HG03097 (cell line): ENCODE measurements at regions not wholly inside any gene's neighbourhood (a gene's known extent, or its start where the extent isn't known, plus 50 kb on each side); places are given as distances from the start of the nearest gene placed in this dataset.
"Not testable (repeated sequence)": the region's sequence is repeated elsewhere in the genome, so short reads cannot be mapped to it uniquely, and the experiment has no call there.

Experiments
- ATAC-seq: cut with Tn5 transposase; IDR thresholded peaks from one replicate; pipeline ENCODE4 v1.9.1; 2021; ENCODE audit not compliant: unreplicated experiment, low FRiP score

DNA sequence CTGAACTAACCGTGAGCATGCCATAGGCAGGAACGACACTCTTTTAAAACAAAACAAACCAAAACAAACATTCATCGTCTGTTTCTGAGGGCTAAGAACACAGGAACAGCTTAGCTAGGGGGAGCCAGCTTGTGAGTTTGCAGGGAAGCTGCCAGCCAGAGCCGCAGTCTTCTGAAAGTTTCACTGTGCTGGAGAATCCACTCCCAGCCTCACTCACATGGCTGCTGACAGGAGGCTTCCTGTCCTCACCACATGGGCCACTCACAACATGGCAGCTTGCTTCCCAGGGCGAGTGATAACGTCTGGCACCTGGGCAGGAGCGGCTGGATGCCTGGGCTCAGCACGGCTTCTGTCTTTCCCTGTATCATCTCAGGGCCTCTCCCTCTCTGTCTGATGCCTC is 275.2 kb downstream of the MSX2 start:
- no peak for ATAC-seq

DNA sequence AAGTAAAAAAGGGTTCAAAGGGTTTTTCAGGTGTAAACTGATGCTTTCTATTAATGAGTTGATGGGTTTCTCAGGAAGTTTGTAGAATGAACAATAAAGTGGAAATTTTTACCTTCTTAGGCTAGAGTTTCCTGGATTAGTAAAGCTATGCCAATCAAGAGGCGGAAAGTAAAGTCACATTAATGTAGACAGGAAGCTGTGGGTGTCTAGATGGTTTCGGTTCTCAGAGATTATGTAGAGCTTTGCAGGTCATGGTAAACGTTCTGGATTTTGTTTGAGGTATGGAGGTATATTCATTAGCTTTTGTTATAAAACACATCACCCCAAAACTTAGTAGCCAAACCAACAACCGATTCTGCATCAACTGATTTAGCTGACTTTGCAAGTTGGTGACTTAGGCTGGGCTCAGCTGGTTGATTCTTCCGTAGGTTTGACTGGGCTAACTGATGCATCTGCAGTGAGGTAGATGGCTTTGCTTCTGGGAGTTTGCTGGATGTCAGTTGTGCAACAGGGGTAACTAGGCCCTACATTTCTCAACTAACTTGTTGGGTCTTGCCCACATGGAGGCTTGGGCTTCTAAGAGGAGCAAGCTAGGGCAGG is 273.8 kb downstream of the MSX2 start:
- ATAC-seq: no peak

DNA sequence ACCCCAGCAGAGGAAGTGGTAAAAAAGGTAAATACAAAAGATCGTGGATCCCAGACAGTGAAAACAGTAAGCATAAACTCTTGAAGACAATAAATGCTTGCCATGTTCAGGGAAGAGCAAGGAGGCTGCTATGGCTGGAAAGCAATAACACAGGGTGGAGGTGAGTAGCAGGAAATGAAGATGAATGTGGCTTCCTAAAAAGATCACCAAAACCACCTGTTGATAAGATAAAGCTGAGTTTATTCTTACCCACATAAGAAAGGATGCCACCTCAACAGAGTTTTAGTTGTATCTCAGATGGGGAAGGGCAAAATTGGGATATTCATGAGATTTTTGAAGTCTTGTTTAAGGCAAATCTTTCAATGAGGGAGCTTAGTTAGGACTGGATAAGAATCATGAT is 273.3 kb downstream of the MSX2 start:
- ATAC-seq: no peak

DNA sequence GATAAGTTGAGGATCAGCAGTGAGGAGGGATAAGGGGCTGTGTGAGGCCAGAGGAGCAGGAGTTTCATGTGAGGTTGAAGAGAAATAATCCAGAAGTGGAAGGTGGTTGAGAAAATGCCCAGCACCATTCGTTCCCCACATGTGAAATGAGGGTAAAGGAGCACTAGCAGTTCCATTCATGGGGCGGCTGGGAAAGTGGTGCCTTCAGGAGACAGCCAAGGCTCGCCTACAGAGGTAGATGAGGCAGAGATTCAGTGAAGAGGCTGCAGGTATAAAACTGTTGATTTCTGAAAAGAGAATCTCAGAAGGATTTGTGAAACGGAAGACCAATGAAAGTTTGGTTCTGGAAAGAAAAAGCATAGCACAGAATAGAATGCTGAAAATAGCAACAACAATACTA is 272.6 kb downstream of the MSX2 start:
- no peak for ATAC-seq

DNA sequence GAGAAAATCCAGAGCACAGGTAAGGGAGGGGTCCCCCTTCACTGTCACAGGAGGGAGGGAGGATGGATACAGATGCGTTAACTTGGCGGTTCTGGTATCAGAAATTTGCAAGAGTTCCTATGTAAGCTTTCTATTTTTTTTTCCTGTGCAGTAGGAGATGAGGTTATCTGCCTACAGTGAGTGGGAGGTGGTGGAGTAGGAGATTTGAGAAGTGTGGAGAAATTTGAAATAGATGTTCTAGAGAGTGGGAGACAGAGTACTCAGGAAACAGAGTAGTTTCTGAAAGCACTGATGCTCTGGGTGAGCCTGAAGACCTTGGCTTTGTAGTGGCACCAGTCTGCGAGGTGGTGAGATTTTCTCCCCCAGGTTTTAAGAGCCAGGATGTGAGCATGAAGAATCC is 271.4 kb downstream of the MSX2 start:
- no peak for ATAC-seq

DNA sequence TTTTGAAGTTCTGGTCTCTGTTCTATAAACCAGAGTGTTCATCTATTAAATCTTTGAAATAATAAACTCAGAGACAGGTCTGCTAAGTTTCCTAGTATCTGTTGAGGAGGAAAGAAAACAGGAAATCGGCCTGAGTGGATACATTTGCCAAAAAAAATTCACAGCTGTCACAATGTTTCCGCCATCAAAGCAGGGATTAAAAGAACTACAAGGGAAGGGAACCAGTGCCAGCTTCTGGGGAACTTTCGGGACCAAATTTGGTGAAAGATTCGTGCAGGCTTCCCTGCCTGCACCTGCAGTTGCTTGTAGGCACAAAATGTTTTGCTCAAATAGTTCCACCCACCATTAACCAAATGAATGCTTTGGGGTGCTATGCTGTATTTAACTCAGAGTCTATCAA is 267.5 kb downstream of the MSX2 start:
- no peak for ATAC-seq

DNA sequence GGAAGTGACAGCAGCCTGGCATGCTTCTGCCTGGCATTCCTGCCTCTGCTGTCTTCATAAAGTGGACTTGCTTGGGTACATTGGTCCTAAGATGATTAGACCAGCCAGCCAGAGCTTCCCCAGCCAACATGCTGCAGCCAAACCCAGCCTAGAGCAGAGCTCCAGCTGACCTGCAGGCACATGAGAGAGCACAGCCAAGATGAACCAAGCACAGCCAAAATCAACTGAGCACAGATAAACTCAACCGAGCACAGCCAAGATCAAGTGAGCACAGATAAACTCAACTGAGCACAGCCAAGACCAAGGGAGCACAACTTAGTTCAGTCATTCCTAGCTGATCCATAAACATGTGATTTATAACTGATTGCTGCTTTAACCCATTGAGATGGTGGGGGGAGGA is 266.5 kb downstream of the MSX2 start:
- ATAC-seq: no peak

GRCh38 chr5:174987443-174988012 is 263.1 kb downstream of the MSX2 start:
- ATAC-seq: no peak

DNA sequence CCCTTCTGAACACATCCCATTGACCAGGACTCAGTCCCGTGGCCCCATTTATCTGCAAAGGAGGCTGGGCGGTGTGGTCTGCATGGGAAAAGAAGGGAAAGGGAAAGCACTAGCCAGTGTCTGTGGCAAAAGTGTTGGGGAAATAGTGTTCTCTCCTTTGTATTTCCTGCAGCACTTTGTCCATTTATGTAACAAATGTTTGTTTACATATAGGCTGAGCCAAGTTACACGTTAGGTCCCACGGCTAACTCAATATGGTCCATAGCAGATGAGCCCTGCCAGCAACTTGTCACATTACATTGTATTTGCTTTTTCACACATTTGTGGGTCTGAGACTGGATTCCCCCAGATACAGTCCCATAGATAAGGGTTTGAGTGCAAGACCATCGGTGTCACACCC is 260.5 kb downstream of the MSX2 start:
- no peak for ATAC-seq

- no peak for ATAC-seq
These were observed 258.1 kb downstream of the MSX2 start for GRCh38 chr5:174982485-174982884.

GRCh38 chr5:174981416-174981815 is 257.0 kb downstream of the MSX2 start:
- no peak for ATAC-seq

GRCh38 chr5:174980952-174981351 is 256.6 kb downstream of the MSX2 start:
- no peak for ATAC-seq

GRCh38 chr5:174972291-174972690 is 247.9 kb downstream of the MSX2 start:
- no peak for ATAC-seq

- no peak for ATAC-seq
These were observed 246.8 kb downstream of the MSX2 start for GRCh38 chr5:174971210-174971609.

- no peak for ATAC-seq
These were observed 246.1 kb downstream of the MSX2 start for GRCh38 chr5:174970502-174970901.

- ATAC-seq: no peak
These were observed 229.5 kb downstream of the MSX2 start for GRCh38 chr5:174953871-174954270.

- no peak for ATAC-seq
These were observed 226.9 kb downstream of the MSX2 start for GRCh38 chr5:174951151-174951780.

DNA sequence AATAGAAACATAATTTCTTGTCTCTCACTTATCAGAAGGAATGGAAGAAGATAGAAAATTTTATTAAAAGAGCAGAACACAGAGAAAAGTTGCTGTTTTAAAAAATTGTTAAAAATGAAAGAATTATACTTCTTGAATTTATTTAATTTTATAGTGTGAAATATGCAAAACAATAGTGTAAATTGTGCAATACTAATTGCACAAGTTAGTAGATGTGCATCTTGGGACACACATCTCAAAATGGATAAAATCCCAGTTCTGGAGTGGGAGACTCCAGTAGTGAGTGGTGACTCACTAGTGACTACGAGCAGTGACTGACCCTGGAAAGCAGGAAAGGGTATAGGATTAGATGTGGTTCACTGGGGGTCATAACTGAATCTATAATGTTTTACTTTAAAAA is 223.2 kb downstream of the MSX2 start:
- no peak for ATAC-seq

- ATAC-seq: no peak
These were observed 221.5 kb downstream of the MSX2 start for GRCh38 chr5:174945853-174946252.

- ATAC-seq: no peak
These were observed 219.4 kb downstream of the MSX2 start for GRCh38 chr5:174943785-174944184.

DNA sequence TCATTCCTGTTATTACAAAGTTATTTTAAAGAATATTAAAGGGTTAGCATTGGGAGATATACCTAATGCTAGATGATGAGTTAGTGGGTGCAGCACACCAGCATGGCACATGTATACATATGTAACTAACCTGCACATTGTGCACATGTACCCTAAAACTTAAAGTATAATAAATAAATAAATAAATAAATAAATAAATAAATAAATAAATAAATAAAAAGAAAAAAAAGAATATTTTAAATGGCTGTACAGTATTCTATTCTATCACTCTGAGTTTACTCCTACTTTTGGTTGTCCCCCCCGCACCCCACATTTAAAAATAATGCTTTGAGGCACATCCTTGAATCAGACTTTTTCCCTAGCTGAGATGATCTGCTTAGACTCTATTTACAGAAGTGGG is 218.6 kb downstream of the MSX2 start:
- ATAC-seq: not testable (repeated sequence)
